Endothelial cell of hepatic sinusoid (primary cell): ENCODE measurements at regions not wholly inside any gene's neighbourhood (a gene's known extent, or its start where the extent isn't known, plus 50 kb on each side); places are given as distances from the start of the nearest gene placed in this dataset.

Experiments
- in situ Hi-C: cut with HindIII; loops from 2 replicates; pipeline ENCODE4 v1.10.0; 2017; ENCODE audit warnings: low sequenced_read_pairs

GRCh38 chr3:170754311-170754693, 115.7 kb downstream of the RPL22L1 start:
- in situ Hi-C loops, result no loop called here

- in situ Hi-C loops, result no loop called here
Measured at GRCh38 chr3:170753421-170754310, 116.3 kb downstream of the RPL22L1 start.

- in situ Hi-C loops, result no loop called here
Measured at GRCh38 chr3:170752571-170753155, 117.3 kb downstream of the RPL22L1 start.

- in situ Hi-C loops, result no loop called here
Measured at GRCh38 chr3:170751899-170752293, 118.1 kb downstream of the RPL22L1 start.

- in situ Hi-C loops, result no loop called here
Measured at GRCh38 chr3:170751083-170751898, 118.7 kb downstream of the RPL22L1 start.

- in situ Hi-C loops, result no loop called here
Measured at GRCh38 chr3:170750478-170750830, 119.5 kb downstream of the RPL22L1 start.

GRCh38 chr3:170749765-170750477, 120.1 kb downstream of the RPL22L1 start:
- in situ Hi-C loops, result no loop called here

- in situ Hi-C loops, result no loop called here
Measured at GRCh38 chr3:170749185-170749584, 120.8 kb downstream of the RPL22L1 start.

- in situ Hi-C loops, result no loop called here
Measured at GRCh38 chr3:170746175-170746942, 123.6 kb downstream of the RPL22L1 start.

- in situ Hi-C loops, result no loop called here
Measured at GRCh38 chr3:170745211-170745718, 124.7 kb downstream of the RPL22L1 start.

GRCh38 chr3:170741756-170742529, 128.1 kb downstream of the RPL22L1 start:
- in situ Hi-C loops, result no loop called here

GRCh38 chr3:170740726-170741591, 129.0 kb downstream of the RPL22L1 start:
- in situ Hi-C loops, result no loop called here

GRCh38 chr3:170740285-170740684, 129.7 kb downstream of the RPL22L1 start:
- in situ Hi-C loops, result no loop called here

- in situ Hi-C loops, result no loop called here
Measured at GRCh38 chr3:170739410-170739809, 130.6 kb downstream of the RPL22L1 start.

GRCh38 chr3:170738766-170739165, 131.2 kb downstream of the RPL22L1 start:
- in situ Hi-C loops, result no loop called here

GRCh38 chr3:170737498-170738162, 132.4 kb downstream of the RPL22L1 start:
- in situ Hi-C loops, result no loop called here

GRCh38 chr3:170735821-170736220, 134.2 kb downstream of the RPL22L1 start:
- in situ Hi-C loops, result no loop called here

GRCh38 chr3:170734735-170735065, 135.3 kb downstream of the RPL22L1 start:
- in situ Hi-C loops, result no loop called here
